PC-3 (cell line): ENCODE measurements at regions not wholly inside any gene's neighbourhood (a gene's known extent, or its start where the extent isn't known, plus 50 kb on each side); places are given as distances from the start of the nearest gene placed in this dataset.

Experiments used
- CTCF ChIP-seq: fragments of 300-600 bp; sonication (generic); conservative IDR thresholded peaks from 2 replicates; pipeline ENCODE4 v1.5.1; 2017; ENCODE audit warnings: antibody characterized with exemption, low read depth, mild to moderate bottlenecking, low read length
- EZH2 ChIP-seq: fragments of 300-600 bp; sonication (generic); IDR thresholded peaks from one replicate; pipeline ENCODE4 v1.6.1; 2017; ENCODE audit warnings: antibody characterized with exemption, mild to moderate bottlenecking, low read length; ENCODE audit not compliant: unreplicated experiment

DNA sequence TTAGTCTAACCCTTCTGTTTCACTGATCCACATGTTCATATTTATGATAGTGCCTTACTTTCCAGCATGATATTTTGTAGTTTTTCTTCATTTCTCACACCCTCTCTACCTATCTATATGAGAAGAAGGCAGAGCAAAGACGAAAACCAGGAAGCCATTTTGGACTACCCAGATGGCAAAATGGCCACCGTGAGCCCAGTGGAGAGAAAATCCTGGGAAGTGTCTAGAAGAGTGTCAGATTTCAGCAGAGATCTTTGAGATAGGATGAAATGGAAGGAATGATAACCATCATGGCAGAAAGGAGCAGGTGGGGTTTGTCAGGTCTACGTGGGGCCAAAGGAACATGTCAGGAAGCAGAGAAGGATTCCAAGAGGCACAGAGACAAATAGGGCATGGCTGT lies 84.0 kb upstream of the MYCN start:
- TF ChIP-seq EZH2, result no peak
- TF ChIP-seq CTCF, result no peak
